ENCODE measurements at regions not wholly inside any gene's neighbourhood (a gene's known extent, or its start where the extent isn't known, plus 50 kb on each side); places are given as distances from the start of the nearest gene placed in this dataset.

DNA sequence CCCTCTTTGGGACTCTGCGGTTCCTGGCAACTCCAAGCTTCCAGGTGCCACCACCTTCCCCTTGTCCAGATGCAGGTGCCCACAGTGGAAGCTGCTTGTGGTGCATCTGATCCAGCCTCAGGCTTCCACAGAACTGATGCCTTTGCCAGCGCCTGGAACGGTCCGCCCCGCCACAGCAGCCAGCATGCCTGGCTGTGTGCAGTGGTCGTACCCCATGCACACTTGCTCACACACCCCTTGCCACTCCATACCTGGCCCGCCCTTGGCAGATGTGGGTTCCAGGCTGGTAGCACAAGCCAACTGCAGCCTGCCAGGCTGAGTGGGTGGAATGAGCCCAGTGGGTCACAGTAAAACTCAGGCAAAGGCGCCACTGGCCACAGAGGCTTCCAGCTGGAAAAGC lies 240.5 kb downstream of the PPP4R3C start:
- TF ChIP-seq, protein P1, sequence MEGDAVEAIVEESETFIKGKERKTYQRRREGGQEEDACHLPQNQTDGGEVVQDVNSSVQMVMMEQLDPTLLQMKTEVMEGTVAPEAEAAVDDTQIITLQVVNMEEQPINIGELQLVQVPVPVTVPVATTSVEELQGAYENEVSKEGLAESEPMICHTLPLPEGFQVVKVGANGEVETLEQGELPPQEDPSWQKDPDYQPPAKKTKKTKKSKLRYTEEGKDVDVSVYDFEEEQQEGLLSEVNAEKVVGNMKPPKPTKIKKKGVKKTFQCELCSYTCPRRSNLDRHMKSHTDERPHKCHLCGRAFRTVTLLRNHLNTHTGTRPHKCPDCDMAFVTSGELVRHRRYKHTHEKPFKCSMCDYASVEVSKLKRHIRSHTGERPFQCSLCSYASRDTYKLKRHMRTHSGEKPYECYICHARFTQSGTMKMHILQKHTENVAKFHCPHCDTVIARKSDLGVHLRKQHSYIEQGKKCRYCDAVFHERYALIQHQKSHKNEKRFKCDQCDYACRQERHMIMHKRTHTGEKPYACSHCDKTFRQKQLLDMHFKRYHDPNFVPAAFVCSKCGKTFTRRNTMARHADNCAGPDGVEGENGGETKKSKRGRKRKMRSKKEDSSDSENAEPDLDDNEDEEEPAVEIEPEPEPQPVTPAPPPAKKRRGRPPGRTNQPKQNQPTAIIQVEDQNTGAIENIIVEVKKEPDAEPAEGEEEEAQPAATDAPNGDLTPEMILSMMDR (IDR thresholded peaks at IDR 0.05; ENCODE audit: insufficient read depth, low read length, poor library complexity, severe bottlenecking) = no peak
- TF ChIP-seq EZH2phosphoT487 (conservative IDR thresholded peaks at IDR 0.05; ENCODE audit: low read length) = no peak

Data from SU-DHL-6 (cell line).